Stimulated activated CD4-positive, alpha-beta T cell treated with anti-CD3 and anti-CD28 coated beads, Interleukin-4, amount 100 ng/mL, for 4 hours (primary cell): ENCODE measurements at regions not wholly inside any gene's neighbourhood (a gene's known extent, or its start where the extent isn't known, plus 50 kb on each side); places are given as distances from the start of the nearest gene placed in this dataset.

Source experiments
- DNase-seq, 2 experiments: peaks; one replicate each; pipeline ENCODE4 v3.0.0-alpha.2; 2020

GRCh38 chr2:118176601-118177000, 88.3 kb downstream of the INSIG2 start:
- DNase-seq = no peak

GRCh38 chr2:118171546-118171945, 83.3 kb downstream of the INSIG2 start:
- DNase-seq = no peak

DNA sequence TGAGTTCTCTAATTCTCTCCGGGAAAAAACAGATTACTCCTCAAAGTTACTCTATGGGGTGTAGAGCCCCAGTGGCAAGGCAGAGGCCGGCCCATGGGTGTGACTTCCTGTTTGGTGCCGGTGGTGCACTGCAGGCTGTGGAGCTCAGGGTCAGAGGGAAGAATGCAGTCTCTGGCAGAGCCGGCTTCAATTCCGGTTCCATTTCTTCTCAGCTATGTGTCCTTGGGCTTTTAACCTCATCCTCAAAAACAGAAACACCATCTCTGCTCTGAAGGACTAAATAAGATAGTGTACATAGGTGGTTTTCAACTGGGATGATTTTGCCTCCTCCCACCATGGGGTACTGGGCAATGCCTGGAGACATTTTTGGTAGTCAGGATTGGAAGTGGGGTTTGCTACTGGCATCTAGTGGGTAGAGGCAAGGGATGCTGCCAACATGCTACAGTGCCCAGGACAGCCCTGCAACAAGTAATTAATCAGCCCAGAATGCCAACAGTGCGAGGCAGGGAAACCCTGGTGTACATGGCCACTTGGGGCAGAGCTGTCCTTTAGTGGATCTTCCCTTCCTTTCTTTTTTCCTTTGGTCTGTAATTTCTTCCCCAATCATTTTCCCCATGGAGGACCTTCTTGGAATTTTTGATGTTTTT, 81.2 kb downstream of the INSIG2 start:
- no peak for DNase-seq

GRCh38 chr2:118168615-118169014, 80.3 kb downstream of the INSIG2 start:
- DNase-seq = no peak

DNA sequence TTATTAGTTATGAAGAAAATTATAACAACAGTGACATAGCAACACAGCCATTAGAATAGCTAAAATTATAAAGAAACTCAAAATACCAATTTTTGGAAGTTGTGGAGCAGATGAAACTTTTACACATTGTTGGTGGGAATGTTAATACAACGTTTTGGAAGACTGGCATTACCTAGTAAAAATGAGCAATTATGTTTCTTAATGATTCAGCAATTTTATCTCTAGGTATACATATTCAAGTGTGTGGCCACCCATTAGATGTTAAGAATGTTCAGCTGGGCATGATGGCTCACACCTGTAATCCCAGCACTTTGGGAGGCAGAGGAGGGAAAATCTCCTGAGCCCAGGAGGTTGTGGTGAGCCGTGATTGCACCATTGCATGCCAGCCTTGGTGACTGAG, 78.8 kb downstream of the INSIG2 start:
- no peak for DNase-seq

GRCh38 chr2:118166242-118166641, 78.0 kb downstream of the INSIG2 start:
- no peak for DNase-seq

DNA sequence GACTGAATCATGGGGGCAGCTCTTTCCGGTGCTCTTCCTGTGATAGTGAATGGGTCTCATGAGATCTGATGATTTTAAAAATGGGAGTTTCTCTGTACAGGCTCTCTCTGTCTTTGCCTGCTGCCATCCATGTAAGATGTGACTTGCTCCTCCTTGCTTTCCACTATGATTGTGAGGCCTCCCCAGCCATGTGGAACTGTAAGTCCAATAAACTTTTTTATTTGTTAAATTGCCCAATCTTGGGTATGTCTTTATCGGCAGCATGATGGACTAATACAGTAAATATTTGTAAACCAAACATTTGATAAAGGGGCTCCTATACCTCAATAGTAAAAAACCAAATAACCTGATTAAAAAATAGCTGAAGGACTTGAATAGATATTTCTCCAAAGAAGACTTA, 77.3 kb downstream of the INSIG2 start:
- DNase-seq = no peak
